ENCODE measurements at regions not wholly inside any gene's neighbourhood (a gene's known extent, or its start where the extent isn't known, plus 50 kb on each side); places are given as distances from the start of the nearest gene placed in this dataset.

- no peak overlapping the region for H3K4me3 ChIP-seq (ENCODE audit: low read length)
- no peaks in the 10 kb centered on the region for H3K4me1 ChIP-seq (ENCODE audit: control insufficient read depth, low read length)
- H3K27me3 ChIP-seq (ENCODE audit: control insufficient read depth, low read length) = no peaks in the 10 kb centered on the region
- H4K20me1 ChIP-seq (ENCODE audit: control insufficient read depth, insufficient read depth, low read depth, low read length) = no peaks in the 10 kb centered on the region
- H3K9me3 ChIP-seq (ENCODE audit: control insufficient read depth, insufficient read depth, low read length) = peaks cover 4% of the 10 kb centered on the region; the same call in 1 of the 2 replicates
- no peaks in the 10 kb centered on the region for H3F3A ChIP-seq (ENCODE audit: control insufficient read depth, insufficient read depth)
- H3K79me2 ChIP-seq (ENCODE audit: control insufficient read depth, low read length) = no peaks in the 10 kb centered on the region
- TF ChIP-seq EZH2phosphoT487 (IDR thresholded peaks at IDR 0.05; ENCODE audit: borderline replicate concordance, low read length) = no peak
- TF ChIP-seq, protein P1, sequence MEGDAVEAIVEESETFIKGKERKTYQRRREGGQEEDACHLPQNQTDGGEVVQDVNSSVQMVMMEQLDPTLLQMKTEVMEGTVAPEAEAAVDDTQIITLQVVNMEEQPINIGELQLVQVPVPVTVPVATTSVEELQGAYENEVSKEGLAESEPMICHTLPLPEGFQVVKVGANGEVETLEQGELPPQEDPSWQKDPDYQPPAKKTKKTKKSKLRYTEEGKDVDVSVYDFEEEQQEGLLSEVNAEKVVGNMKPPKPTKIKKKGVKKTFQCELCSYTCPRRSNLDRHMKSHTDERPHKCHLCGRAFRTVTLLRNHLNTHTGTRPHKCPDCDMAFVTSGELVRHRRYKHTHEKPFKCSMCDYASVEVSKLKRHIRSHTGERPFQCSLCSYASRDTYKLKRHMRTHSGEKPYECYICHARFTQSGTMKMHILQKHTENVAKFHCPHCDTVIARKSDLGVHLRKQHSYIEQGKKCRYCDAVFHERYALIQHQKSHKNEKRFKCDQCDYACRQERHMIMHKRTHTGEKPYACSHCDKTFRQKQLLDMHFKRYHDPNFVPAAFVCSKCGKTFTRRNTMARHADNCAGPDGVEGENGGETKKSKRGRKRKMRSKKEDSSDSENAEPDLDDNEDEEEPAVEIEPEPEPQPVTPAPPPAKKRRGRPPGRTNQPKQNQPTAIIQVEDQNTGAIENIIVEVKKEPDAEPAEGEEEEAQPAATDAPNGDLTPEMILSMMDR (IDR thresholded peaks at IDR 0.05; ENCODE audit: low read depth, low read length, poor library complexity, severe bottlenecking) = no peak
- H3K4me2 ChIP-seq (ENCODE audit: low read length) = no peak overlapping the region
- no peaks in the 10 kb centered on the region for H3K9me2 ChIP-seq (replicated peaks; ENCODE audit: control insufficient read depth, low read length)
- H3K27ac ChIP-seq (ENCODE audit: low read depth, low read length) = no peak overlapping the region
- H3K36me3 ChIP-seq (ENCODE audit: control insufficient read depth, low read length) = no peaks in the 10 kb centered on the region
Observed at GRCh38 chr2:220191737-220192136, 564.3 kb downstream of the SLC4A3 start.

DNA sequence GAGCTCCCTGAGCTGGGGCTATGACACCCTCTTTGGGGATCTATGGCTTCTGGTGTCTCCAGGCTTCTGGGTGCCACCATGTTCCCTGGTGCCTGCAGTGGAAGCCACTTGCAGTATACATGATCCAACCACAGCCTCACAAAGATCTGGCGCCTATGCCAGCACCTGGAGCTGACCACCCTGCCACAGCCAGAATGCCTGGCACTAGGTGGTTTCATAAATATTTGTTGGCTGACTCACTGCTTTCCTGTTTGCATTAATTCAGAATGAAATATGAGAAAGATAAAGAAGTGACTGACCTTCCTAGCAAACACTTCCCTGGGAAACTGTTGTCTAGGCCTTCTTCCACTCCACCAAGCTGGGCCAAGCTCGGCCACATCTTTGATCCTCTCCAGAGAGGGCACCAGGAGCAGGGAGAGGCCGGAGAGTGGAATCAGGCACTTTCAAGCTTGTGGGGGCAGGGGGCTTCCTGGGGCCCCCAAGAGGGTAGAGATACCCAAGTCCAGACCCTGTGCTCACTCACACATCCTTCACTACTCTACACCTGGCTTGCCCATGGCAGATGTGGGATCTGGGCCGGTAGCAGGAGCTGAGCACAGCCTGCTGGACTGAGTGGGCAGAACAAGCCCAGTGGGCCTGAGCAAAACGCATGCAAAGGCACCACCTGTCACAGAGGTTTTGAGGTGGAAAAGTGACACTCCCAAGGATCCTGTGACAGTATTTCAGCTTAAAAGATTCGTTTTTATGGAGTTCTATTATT lies 565.7 kb downstream of the SLC4A3 start:
- Histone ChIP-seq H4K20me1 (ENCODE audit: control insufficient read depth, insufficient read depth, low read depth, low read length) (no peaks in the 10 kb centered on the region), H3K4me1 (ENCODE audit: control insufficient read depth, low read length) (no peaks in the 10 kb centered on the region), H3K27me3 (ENCODE audit: control insufficient read depth, low read length) (no peaks in the 10 kb centered on the region), H3K79me2 (ENCODE audit: control insufficient read depth, low read length) (no peaks in the 10 kb centered on the region), H3K9me2 (replicated peaks; ENCODE audit: control insufficient read depth, low read length) (no peaks in the 10 kb centered on the region), H3F3A (ENCODE audit: control insufficient read depth, insufficient read depth) (no peaks in the 10 kb centered on the region), H3K36me3 (ENCODE audit: control insufficient read depth, low read length) (no peaks in the 10 kb centered on the region), H3K4me3 (ENCODE audit: low read length) (no peak overlapping the region), H3K27ac (ENCODE audit: low read depth, low read length) (no peak overlapping the region), H3K4me2 (ENCODE audit: low read length) (no peak overlapping the region), H3K9me3 (ENCODE audit: control insufficient read depth, insufficient read depth, low read length) (peaks cover 4% of the 10 kb centered on the region; the same call in 1 of the 2 replicates)
- TF ChIP-seq, protein P1 (IDR thresholded peaks at IDR 0.05; ENCODE audit: low read depth, low read length, poor library complexity, severe bottlenecking) = no peak
- TF ChIP-seq EZH2phosphoT487 (IDR thresholded peaks at IDR 0.05; ENCODE audit: borderline replicate concordance, low read length) = no peak

- H3K79me2 ChIP-seq (ENCODE audit: control insufficient read depth, low read length) = no peaks in the 10 kb centered on the region
- no peak overlapping the region for H3K4me2 ChIP-seq (ENCODE audit: low read length)
- H3F3A ChIP-seq (ENCODE audit: control insufficient read depth, insufficient read depth) = no peaks in the 10 kb centered on the region
- no peaks in the 10 kb centered on the region for H3K27me3 ChIP-seq (ENCODE audit: control insufficient read depth, low read length)
- TF ChIP-seq, protein P1 (IDR thresholded peaks at IDR 0.05; ENCODE audit: low read depth, low read length, poor library complexity, severe bottlenecking) = no peak
- TF ChIP-seq EZH2phosphoT487 (IDR thresholded peaks at IDR 0.05; ENCODE audit: borderline replicate concordance, low read length) = no peak
- H3K9me3 ChIP-seq (ENCODE audit: control insufficient read depth, insufficient read depth, low read length) = peaks cover 4% of the 10 kb centered on the region; the same call in 1 of the 2 replicates
- no peaks in the 10 kb centered on the region for H4K20me1 ChIP-seq (ENCODE audit: control insufficient read depth, insufficient read depth, low read depth, low read length)
- no peaks in the 10 kb centered on the region for H3K36me3 ChIP-seq (ENCODE audit: control insufficient read depth, low read length)
- no peaks in the 10 kb centered on the region for H3K9me2 ChIP-seq (replicated peaks; ENCODE audit: control insufficient read depth, low read length)
- no peaks in the 10 kb centered on the region for H3K4me1 ChIP-seq (ENCODE audit: control insufficient read depth, low read length)
- no peak overlapping the region for H3K27ac ChIP-seq (ENCODE audit: low read depth, low read length)
- H3K4me3 ChIP-seq (ENCODE audit: low read length) = no peak overlapping the region
Observed at GRCh38 chr2:220194630-220195584, 567.5 kb downstream of the SLC4A3 start.
